Activated T-cell treated with anti-CD3 and anti-CD28 coated beads, Interleukin-2, amount 50 U/mL, for 72 hours (primary cell): ENCODE measurements at regions not wholly inside any gene's neighbourhood (a gene's known extent, or its start where the extent isn't known, plus 50 kb on each side); places are given as distances from the start of the nearest gene placed in this dataset.

Experiments
- ATAC-seq, 2 donors: fragments of 150-1000 bp; cut with Tn5 transposase; replicated peaks in 1 of 2; 2 replicates each; pipeline ENCODE4 v1.10.0; 2021; ENCODE audit warnings: moderate library complexity in 2 of 2, mild to moderate bottlenecking in 1 of 2
- DNase-seq, 2 donors: peaks; one replicate each; pipeline ENCODE4 v3.0.0; 2021 to 2022; ENCODE audit warnings: mixed read lengths in 1 of 2
- H3K27ac Mint-ChIP-seq: one replicate; pipeline ENCODE4 v1.8.0; 2022; ENCODE audit warnings: mild to moderate bottlenecking, moderate library complexity, mixed read lengths
- H3K27me3 Mint-ChIP-seq: one replicate; pipeline ENCODE4 v1.8.0; 2022; ENCODE audit warnings: low read depth, mixed read lengths
- H3K36me3 Mint-ChIP-seq, 2 donors: one replicate each; pipeline ENCODE4 v1.8.0; 2022; ENCODE audit warnings: mixed read lengths in 2 of 2, mild to moderate bottlenecking in 1 of 2; ENCODE audit not compliant: insufficient read depth in 2 of 2
- H3K4me1 Mint-ChIP-seq: one replicate; pipeline ENCODE4 v1.8.0; 2022; ENCODE audit warnings: low read depth, mixed read lengths
- H3K4me3 Mint-ChIP-seq, 2 donors: one replicate each; pipeline ENCODE4 v1.8.0; 2022; ENCODE audit warnings: mild to moderate bottlenecking in 2 of 2, mixed read lengths in 2 of 2, moderate library complexity in 2 of 2
- H3K9me3 Mint-ChIP-seq, 2 donors: one replicate each; pipeline ENCODE4 v1.8.0; 2022; ENCODE audit warnings: mixed read lengths in 2 of 2

GRCh38 chr10:121071901-121072300, 220.7 kb downstream of the WDR11 start:
- H3K9me3 Mint-ChIP-seq = peaks cover 0 to 2% of the 10 kb centered on the region in 2 donors
- ATAC-seq (no peak), DNase-seq (no peak)
- H3K27me3 Mint-ChIP-seq = no peaks in the 10 kb centered on the region
- H3K4me3 Mint-ChIP-seq = no peak overlapping the region
- no peaks in the 10 kb centered on the region for H3K4me1 Mint-ChIP-seq
- H3K27ac Mint-ChIP-seq = no peak overlapping the region
- peaks cover 0 to 1% of the 10 kb centered on the region in 2 donors for H3K36me3 Mint-ChIP-seq

DNA sequence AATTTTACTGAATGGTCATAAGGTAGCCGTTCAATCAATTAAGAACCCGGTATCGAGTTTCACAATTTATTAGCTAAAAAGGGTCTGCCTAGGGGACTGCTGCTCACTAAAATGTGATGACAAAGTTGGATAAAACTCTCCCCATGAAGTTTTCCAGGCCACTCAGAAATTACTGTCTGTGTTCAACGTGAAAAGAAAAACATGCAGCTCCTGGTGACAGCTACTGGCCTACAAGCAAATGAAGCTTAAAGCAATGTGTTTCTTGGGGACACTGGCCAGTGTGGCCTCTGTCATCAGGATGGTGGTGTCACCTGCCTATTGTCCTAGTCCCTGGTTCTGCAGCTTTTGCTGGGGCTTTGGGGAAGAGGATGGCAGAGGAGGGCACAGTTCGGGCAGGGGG, 222.6 kb downstream of the WDR11 start:
- no peaks in the 10 kb centered on the region for H3K36me3 Mint-ChIP-seq
- no peak for ATAC-seq
- no peaks in the 10 kb centered on the region for H3K4me1 Mint-ChIP-seq
- DNase-seq = no peak
- H3K27ac Mint-ChIP-seq = no peak overlapping the region
- H3K9me3 Mint-ChIP-seq = no peaks in the 10 kb centered on the region
- H3K27me3 Mint-ChIP-seq = no peaks in the 10 kb centered on the region
- H3K4me3 Mint-ChIP-seq = no peak overlapping the region

DNA sequence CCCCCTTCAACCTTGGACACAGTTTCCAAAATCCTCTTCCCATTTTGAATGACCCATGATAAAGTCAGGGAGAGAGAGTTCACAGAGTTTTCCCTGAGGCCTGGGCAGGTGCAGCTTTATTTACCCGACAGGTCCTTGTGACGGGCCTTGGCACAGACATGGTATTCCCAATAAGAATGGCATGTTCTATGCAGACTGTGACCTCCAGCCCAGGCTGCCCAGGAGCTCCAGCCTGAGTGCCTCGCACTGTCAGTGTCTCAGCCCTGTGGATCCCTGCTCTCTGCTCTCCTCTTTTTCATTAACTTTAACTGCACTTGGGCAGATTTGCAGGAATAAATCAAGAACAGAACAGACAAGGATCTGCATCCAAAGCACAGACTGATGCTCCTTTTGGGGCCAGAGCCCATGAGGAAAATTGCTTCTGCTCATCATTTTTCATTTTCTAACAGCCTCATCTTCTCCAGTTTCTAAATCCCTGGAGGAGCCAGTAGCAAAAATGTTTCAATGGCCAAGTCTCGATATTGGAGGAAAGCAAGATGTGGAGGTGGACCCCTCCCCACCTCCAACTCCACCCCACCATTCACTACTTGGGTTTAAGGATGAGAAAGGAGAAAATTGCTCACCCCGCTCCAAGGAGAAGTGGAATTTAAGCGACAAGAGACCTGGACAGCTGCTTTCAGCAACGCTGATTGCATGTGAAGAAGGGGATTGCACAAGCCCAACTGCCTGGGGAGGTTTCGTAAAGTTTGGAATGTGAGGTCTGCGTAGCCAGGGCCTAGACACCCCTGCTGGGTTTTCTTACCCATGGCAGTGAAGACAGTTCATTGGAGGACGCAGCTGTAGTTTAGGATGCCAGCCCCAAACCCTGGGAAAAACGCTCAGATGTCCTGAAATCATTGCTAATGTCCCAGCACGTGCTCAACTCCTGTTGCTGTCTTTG, 225.9 kb downstream of the WDR11 start:
- Mint-ChIP-seq H3K4me1 (no peaks in the 10 kb centered on the region), H3K9me3 (no peaks in the 10 kb centered on the region), H3K27ac (no peak overlapping the region), H3K36me3 (no peaks in the 10 kb centered on the region), H3K27me3 (peaks cover 7% of the 10 kb centered on the region), H3K4me3 (no peak overlapping the region)
- ATAC-seq (no peak), DNase-seq (no peak)

GRCh38 chr10:121078036-121078435, 226.9 kb downstream of the WDR11 start:
- H3K27ac Mint-ChIP-seq = no peak overlapping the region
- ATAC-seq (no peak), DNase-seq (no peak)
- H3K4me3 Mint-ChIP-seq = no peak overlapping the region
- no peaks in the 10 kb centered on the region for H3K9me3 Mint-ChIP-seq
- H3K27me3 Mint-ChIP-seq = peaks cover 7% of the 10 kb centered on the region
- no peaks in the 10 kb centered on the region for H3K36me3 Mint-ChIP-seq
- H3K4me1 Mint-ChIP-seq = no peaks in the 10 kb centered on the region

DNA sequence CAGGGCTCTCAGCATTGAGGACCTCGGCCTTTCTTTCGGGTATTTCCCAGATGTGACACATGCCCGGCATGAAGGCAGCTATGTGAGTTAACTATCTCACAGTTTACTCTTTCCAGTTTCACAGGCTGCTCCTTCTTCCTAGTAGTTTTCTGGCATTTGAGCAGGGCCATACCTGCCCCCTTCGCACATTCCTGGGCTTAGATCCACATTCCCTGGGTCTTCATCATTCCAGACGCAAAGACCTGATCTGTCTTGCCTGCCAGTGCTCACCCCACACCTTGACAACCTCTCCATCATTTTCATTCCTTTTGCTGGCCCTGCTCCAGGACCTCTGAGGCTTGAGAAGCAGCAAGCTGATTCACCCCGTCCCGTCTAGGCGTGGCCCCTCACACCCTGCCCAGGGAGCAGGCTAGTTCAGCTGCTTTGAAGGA, 227.5 kb downstream of the WDR11 start:
- H3K4me1 Mint-ChIP-seq = no peaks in the 10 kb centered on the region
- no peaks in the 10 kb centered on the region for H3K36me3 Mint-ChIP-seq
- H3K27ac Mint-ChIP-seq = no peak overlapping the region
- ATAC-seq (no peak), DNase-seq (no peak)
- H3K9me3 Mint-ChIP-seq = no peaks in the 10 kb centered on the region
- peaks cover 7% of the 10 kb centered on the region for H3K27me3 Mint-ChIP-seq
- no peak overlapping the region for H3K4me3 Mint-ChIP-seq

DNA sequence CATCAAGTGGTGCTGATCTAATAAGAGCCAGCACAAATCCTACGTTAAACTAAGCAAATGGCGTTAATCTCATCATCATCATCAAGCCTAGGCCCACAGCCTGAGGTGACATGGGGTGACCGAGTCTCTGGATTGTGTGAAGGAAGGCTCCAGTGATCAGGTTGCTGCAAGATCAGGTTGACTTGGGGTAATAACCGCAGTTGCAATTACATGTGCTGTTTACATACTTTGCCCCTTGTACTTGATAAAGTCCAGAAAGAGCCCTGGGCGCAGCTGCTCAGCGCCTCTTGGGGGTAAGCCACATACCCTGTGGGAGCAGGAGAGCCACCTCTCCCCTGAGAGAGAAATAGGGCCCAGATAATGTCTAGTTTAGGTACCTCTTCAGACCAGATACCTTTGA, 228.1 kb downstream of the WDR11 start:
- Mint-ChIP-seq H3K4me3 (no peak overlapping the region), H3K27ac (no peak overlapping the region), H3K27me3 (peaks cover 7% of the 10 kb centered on the region), H3K36me3 (no peaks in the 10 kb centered on the region), H3K9me3 (no peaks in the 10 kb centered on the region), H3K4me1 (no peaks in the 10 kb centered on the region)
- ATAC-seq (no peak), DNase-seq (no peak)

DNA sequence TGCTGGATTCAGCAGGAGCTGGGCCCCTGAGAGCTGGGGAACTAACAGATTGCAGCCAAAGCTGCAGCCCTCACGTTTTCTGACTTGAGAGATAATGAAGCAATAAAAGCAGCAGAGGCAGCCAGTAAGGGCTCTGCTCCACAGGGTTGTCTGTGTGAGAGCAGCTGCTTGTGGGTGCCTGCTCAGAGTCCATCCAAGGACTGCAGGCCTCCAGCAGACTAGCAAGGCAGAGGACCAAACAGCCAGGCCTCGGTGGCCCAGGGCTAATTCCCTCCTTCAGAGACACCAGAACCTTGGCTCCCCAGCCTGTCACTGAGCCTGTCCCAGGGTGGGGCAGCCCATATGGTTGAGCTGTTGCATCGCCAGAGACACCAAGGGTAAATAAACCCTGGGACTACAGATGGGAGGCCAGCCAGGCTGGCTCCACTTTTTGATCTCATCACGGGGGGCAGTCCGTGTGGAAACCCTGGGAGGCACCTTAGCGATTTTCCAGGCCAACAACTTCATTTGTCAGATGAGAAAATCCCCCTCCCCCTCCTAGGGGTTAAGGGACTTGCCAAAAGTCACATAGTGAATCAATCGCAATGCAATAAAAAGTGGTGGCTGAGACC, 229.2 kb downstream of the WDR11 start:
- no peak overlapping the region for H3K27ac Mint-ChIP-seq
- no peak overlapping the region for H3K4me3 Mint-ChIP-seq
- H3K9me3 Mint-ChIP-seq = no peaks in the 10 kb centered on the region
- peaks cover 7% of the 10 kb centered on the region for H3K27me3 Mint-ChIP-seq
- DNase-seq = no peak
- no peaks in the 10 kb centered on the region for H3K4me1 Mint-ChIP-seq
- no peaks in the 10 kb centered on the region for H3K36me3 Mint-ChIP-seq
- no peak for ATAC-seq

- H3K4me1 Mint-ChIP-seq = no peaks in the 10 kb centered on the region
- peaks cover 7% of the 10 kb centered on the region for H3K27me3 Mint-ChIP-seq
- ATAC-seq = no peak
- no peak overlapping the region for H3K27ac Mint-ChIP-seq
- no peaks in the 10 kb centered on the region for H3K36me3 Mint-ChIP-seq
- no peak for DNase-seq
- no peaks in the 10 kb centered on the region for H3K9me3 Mint-ChIP-seq
- no peak overlapping the region for H3K4me3 Mint-ChIP-seq
Measured at GRCh38 chr10:121081306-121081705, 230.1 kb downstream of the WDR11 start.

GRCh38 chr10:121082984-121083383, 231.8 kb downstream of the WDR11 start:
- no peak overlapping the region for H3K27ac Mint-ChIP-seq
- ATAC-seq = no peak
- H3K4me1 Mint-ChIP-seq = no peaks in the 10 kb centered on the region
- H3K9me3 Mint-ChIP-seq = peaks cover 3 to 5% of the 10 kb centered on the region in 2 donors
- no peak overlapping the region for H3K4me3 Mint-ChIP-seq
- H3K27me3 Mint-ChIP-seq = peaks cover 7% of the 10 kb centered on the region
- DNase-seq = no peak
- H3K36me3 Mint-ChIP-seq = no peaks in the 10 kb centered on the region

GRCh38 chr10:121084016-121084674, 233.0 kb downstream of the WDR11 start:
- no peak for ATAC-seq
- Mint-ChIP-seq H3K27me3 (peaks cover 7% of the 10 kb centered on the region), H3K4me1 (no peaks in the 10 kb centered on the region)

DNA sequence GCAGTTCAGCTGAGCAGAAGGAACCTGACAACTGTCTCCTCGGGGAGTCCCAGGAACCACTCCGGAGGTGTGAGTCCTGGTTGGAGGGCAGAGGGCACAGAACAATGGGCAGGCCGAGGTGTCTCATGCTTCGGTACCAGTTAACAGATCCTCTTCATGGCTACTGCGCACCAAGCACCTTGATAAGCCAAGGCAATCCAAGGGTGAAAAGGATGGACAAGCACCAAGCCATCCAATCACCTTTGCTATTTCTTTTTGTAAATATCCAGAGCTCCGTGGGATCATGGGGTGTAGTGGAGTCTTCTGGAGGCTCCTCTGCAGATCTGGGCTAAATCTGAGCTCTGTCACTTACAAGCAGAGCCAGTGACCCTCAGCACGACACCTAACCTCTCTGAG, 233.5 kb downstream of the WDR11 start:
- Mint-ChIP-seq H3K27ac (no peak overlapping the region), H3K4me1 (no peaks in the 10 kb centered on the region), H3K36me3 (no peaks in the 10 kb centered on the region), H3K27me3 (peaks cover 7% of the 10 kb centered on the region), H3K4me3 (no peak overlapping the region), H3K9me3 (peaks cover 3 to 5% of the 10 kb centered on the region in 2 donors)
- DNase-seq (no peak), ATAC-seq (no peak)

More at GRCh38 chr10:121084016-121084674, 233.0 kb downstream of the WDR11 start:
- Mint-ChIP-seq H3K27ac (no peak overlapping the region), H3K36me3 (no peaks in the 10 kb centered on the region), H3K9me3 (peaks cover 3 to 5% of the 10 kb centered on the region in 2 donors), H3K4me3 (no peak overlapping the region)
- no peak for DNase-seq

DNA sequence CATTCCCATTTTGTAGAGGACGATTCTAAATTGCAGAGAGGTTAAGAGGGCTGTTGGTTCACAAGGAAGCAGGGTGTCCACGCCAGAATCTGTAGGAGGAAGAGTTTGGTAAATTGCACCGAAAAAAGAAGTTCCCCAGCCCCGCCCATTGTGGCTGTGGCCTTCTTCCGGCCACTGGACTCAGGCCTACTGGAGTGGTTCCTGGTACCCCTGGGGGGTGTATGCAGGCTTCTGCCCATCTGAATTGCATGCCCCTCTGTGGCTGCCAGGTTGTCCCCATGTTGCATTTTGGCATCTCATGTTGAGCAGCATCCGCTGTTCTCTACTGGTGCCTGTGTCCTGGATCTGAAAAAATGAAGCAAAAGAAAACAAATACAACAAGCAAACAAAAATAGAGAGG, 234.2 kb downstream of the WDR11 start:
- H3K4me1 Mint-ChIP-seq = no peaks in the 10 kb centered on the region
- ATAC-seq (no peak), DNase-seq (no peak)
- H3K9me3 Mint-ChIP-seq = peaks cover 3 to 5% of the 10 kb centered on the region in 2 donors
- no peaks in the 10 kb centered on the region for H3K36me3 Mint-ChIP-seq
- H3K4me3 Mint-ChIP-seq = no peak overlapping the region
- H3K27ac Mint-ChIP-seq = no peak overlapping the region
- H3K27me3 Mint-ChIP-seq = peaks cover 7% of the 10 kb centered on the region

DNA sequence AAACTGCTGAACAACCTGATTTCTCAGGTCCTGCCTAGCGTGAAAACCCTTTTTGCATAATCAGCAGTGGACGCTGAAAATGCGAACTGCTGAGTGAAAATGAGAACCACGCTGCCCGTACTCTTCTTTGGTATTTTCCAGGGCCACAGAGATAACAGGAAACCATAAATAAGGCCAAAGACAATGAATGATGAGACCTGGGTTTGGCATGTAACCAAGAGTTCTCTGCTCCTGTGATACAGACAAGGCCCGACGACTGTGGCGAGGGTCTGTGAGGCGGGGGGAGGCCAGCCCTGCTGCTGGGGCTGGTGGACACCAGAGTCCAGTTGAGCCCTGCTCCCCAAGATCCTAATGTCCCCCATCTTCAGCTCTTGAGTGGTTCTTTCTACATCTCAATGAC, 236.0 kb downstream of the WDR11 start:
- Mint-ChIP-seq H3K27me3 (no peaks in the 10 kb centered on the region), H3K4me1 (no peaks in the 10 kb centered on the region), H3K27ac (no peak overlapping the region), H3K9me3 (peaks cover 3 to 5% of the 10 kb centered on the region in 2 donors), H3K36me3 (no peaks in the 10 kb centered on the region), H3K4me3 (no peak overlapping the region)
- DNase-seq (no peak), ATAC-seq (no peak)
